Coronary artery (tissue), 2 donors: ENCODE measurements at regions not wholly inside any gene's neighbourhood (a gene's known extent, or its start where the extent isn't known, plus 50 kb on each side); places are given as distances from the start of the nearest gene placed in this dataset.

Experiments used
- DNase-seq: peaks from one replicate; pipeline ENCODE4 v3.0.0-alpha.2; 2017; ENCODE audit warnings: low spot score
- H3K27ac ChIP-seq, 2 donors: fragments of 200-600 bp; sonication (generic); one replicate each; pipeline ENCODE4 v1.5.1; 2016 to 2019
- H3K4me3 ChIP-seq: fragments of 200-600 bp; sonication (generic); 2 replicates; pipeline ENCODE4 v1.5.1; 2016; ENCODE audit warnings: mild to moderate bottlenecking, moderate library complexity
- CTCF ChIP-seq: fragments of 200-600 bp; sonication (generic); IDR thresholded peaks from one replicate; pipeline ENCODE4 v1.5.1; 2019; ENCODE audit warnings: antibody characterized with exemption

- no peak for DNase-seq
- no peak overlapping the region for H3K27ac ChIP-seq
- no peak for TF ChIP-seq CTCF
- no peak overlapping the region for H3K4me3 ChIP-seq
Measured at GRCh38 chr5:118778941-118779340, 209.4 kb downstream of the DTWD2 start.

DNA sequence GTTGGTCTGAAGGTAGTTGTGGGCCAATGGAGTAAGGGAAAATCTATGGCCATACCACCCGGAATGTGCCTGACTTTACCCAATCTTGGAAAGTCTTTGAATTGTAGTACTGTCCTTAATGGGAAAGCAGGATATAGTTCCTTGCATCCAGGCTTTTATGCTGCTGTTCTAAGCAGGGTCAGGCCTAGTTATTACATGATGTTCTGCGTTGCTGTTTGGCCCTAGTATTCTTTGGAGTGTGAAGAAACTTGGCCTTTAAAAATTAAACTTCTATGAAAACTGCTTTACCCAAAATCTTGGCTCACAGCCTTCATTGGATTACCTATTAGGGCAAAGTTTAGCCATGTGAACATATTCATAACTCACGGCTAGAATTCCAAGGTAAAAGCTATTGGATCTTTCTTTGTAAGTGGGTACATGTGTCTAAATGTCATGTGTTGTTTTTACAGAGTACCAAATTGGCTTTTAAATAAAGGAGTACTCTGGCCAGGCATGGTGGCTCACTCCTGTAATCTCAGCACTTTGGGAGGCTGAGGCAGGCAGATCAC is 211.1 kb downstream of the DTWD2 start:
- TF ChIP-seq CTCF: no peak
- no peak overlapping the region for H3K4me3 ChIP-seq
- no peak overlapping the region for H3K27ac ChIP-seq
- no peak for DNase-seq

DNA sequence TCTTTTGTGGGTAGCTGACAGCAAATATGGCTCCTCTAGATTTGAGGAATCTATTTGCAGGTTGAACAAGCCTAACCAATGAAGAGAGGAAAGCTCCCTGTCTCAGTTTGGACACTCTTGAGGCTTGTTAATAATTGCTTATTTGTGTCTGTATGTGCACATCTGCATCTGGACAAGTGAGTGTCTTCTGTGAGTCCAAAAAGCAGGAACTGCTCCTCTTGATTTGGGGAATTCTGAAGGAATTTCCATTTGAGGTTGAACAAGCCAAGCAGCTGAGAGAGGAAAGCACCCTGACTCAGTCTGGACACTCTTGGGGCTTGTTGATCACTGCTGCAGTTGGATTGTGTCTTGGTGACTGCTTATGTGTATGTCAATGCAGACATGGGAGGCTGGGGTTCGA is 211.6 kb downstream of the DTWD2 start:
- TF ChIP-seq CTCF: no peak
- no peak overlapping the region for H3K4me3 ChIP-seq
- no peak for DNase-seq
- H3K27ac ChIP-seq: no peak overlapping the region

- no peak overlapping the region for H3K4me3 ChIP-seq
- DNase-seq: no peak
- no peak for TF ChIP-seq CTCF
- no peak overlapping the region for H3K27ac ChIP-seq
Measured at GRCh38 chr5:118775790-118776499, 212.4 kb downstream of the DTWD2 start.

DNA sequence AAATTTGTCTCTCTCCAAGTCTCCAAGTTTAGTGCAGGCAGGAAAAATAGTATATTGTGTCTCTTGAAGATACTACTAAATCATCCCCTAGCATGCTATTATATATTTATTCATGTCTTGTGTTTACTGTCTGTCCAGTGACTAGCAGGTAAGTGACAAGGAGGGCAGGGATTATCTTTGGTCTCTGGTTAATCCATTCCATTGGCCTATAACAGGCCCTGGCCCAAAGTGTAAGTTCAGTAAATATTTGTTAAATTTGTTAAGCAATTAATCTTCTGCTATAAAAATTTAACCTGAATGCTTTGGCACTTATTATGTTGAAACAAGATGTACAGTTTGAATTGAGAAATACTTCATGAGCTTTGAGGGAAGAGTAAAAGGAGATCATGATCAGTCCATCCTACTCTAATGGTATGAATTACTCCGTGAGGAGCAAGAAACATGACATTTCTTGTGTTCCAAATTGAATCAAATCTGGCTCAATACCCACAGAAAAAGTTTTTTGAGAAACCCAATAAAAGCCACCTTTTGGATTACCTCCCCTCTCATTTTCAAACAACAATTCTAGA is 219.7 kb downstream of the DTWD2 start:
- no peak for DNase-seq
- no peak overlapping the region for H3K27ac ChIP-seq
- TF ChIP-seq CTCF: no peak

GRCh38 chr5:118762291-118762690 is 226.1 kb downstream of the DTWD2 start:
- no peak for TF ChIP-seq CTCF
- no peak overlapping the region for H3K4me3 ChIP-seq
- no peak for DNase-seq
- no peak overlapping the region for H3K27ac ChIP-seq

More for the DNA sequence above, 219.7 kb downstream of the DTWD2 start:
- no peak overlapping the region for H3K4me3 ChIP-seq

DNA sequence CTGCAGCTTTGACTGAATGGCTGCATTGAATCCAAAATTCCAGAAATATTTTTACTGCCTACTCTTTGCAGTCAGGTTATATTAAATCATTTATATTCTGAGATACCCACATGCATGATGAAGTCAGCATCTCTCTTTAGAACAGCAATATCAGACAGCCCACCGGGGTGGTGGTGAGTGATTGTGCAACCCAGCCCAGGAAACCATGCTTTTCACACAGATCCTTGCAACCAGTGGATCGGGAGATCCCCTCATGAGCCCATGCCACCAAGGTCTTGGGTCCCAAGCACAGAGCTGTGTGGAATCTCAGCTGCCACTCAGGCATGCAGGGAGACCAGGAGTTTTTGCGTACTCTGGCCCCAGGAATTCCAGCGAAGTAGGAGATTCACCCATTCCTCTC is 226.5 kb downstream of the DTWD2 start:
- H3K27ac ChIP-seq: no peak overlapping the region
- TF ChIP-seq CTCF: no peak
- no peak overlapping the region for H3K4me3 ChIP-seq
- DNase-seq: no peak
